HG03280 (cell line): ENCODE measurements at regions not wholly inside any gene's neighbourhood (a gene's known extent, or its start where the extent isn't known, plus 50 kb on each side); places are given as distances from the start of the nearest gene placed in this dataset.

Experiments
- ATAC-seq: cut with Tn5 transposase; IDR thresholded peaks from one replicate; pipeline ENCODE4 v1.9.1; 2021; ENCODE audit warnings: mild to moderate bottlenecking, moderate library complexity; ENCODE audit not compliant: unreplicated experiment

DNA sequence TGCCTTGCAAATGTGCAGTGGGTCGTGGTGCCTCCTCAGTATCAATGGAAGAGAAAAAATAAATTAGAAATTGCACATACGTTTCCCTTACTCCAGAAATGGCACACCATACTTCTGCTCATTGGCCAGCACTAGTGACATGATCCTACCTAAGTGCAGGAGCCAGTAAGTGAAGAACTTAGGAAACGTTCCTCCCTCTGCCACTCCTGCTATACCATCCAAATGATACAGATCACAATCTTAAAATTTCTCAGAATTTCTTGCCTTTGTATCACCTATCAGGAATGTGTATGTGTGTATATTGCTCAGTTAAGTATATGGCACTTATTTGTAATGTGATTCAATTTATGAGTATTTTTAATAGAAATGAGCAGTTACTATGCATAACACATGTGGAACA lies 237.0 kb upstream of the UBE2E3 start:
- no peak for ATAC-seq

DNA sequence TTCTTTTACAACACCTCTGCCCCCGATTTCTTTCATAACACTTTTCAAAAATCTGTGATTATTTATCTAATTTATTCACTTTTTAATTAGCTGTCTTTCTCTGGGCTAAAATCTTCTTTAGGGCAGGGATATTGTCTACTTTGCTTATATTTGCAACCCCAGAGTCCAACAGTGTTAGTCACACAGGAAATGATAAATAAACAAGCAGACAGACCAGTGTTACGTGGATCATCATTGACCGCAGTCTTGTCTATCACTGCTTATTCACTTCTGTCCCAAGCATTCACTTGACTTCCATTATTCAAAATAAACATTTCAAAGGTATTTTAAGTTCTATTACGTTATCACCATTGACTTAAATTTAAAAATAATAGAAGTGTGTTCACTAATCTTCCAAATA lies 237.6 kb upstream of the UBE2E3 start:
- ATAC-seq, result no peak

DNA sequence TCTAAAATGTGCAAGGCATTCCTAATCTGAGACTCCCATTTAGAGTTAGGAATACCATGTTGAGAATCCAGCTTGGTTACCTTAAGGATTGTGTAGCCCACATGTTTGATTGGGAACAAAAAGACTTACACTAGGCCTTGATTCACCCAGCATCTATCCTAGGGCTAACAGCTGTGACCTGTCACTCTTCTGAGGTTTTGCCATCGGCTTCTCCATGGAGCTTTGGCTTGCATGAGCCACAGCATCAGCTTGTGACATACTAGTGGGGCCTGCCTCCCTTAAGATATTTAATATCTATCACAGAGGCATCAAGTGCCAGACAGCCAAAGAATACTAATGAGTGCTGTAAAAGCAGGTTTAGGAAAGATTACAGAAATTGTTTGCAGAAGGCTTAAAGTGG lies 241.3 kb upstream of the UBE2E3 start:
- ATAC-seq, result no peak

GRCh38 chr2:180735799-180736198 lies 244.6 kb upstream of the UBE2E3 start:
- no peak for ATAC-seq

GRCh38 chr2:180734382-180734781 lies 246.0 kb upstream of the UBE2E3 start:
- ATAC-seq, result no peak

DNA sequence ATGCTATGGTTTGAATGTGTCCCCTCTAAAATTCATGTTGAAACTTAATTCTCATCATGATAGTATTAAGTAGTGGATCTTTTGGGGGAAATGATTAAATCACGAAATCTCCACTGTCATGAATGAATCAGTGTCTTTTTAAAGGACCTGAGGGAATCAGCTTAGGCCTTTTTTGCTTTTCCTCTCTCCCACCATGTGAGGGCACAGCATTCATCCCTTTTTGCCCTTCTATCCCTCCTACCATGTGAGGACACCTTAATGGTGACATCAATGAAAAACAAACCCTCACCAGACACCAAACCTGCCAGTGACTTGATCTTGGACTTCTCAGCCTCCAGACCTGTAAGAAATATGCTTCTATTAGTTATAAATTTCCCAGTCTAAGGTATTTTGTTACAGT lies 247.1 kb upstream of the UBE2E3 start:
- ATAC-seq, result no peak

DNA sequence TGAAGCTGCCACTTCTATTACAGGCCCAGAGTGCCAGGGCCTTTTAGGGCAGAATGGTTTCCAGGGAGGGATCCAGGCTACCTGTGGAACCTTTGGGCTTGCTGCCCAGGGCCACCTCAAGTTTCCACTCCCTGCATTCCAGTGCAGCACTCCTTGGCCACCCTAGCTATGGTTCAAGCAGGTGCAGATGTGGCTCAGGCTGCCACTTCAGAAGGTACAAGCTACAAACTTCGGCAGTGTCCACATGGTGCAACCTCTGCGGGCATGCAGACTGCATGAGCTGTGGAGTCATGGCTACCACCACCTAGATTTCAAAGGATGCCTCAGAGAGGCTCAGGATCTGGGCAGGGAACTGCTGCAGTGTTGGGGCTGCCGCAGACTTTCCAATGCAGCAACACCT lies 248.1 kb upstream of the UBE2E3 start:
- no peak for ATAC-seq

GRCh38 chr2:180730976-180731375 lies 249.4 kb upstream of the UBE2E3 start:
- ATAC-seq, result no peak

DNA sequence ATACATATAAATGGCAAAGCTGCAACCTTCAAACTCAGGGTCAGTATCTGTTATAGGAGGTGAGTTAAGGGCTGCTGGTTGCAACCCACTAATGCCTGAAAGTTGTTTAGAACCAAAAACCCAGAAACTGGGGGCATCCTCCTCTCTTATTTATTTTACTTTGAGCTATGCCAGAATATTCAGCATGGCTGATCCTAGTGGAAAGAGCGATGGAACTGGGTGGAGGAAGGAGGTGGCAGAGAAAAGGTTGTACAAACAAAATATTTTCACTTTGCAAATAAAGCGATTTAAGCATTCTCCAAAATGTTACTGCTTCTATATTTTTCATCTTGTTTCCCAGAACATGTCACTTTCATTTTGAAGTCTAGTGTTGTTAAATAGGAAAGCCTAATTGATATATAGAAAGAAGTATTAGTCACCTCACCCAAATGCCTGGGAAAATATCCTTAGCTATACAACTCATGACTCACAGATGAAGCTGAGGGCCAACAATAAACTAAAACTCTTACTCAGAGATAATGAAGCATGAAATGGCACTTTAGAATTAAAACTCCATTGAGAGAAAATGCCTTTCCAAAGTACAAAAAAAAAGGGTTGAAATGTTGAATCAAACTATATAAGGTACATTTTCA lies 251.4 kb upstream of the UBE2E3 start:
- no peak for ATAC-seq

- no peak for ATAC-seq
Measured at GRCh38 chr2:180723712-180724111, 256.7 kb upstream of the UBE2E3 start.

DNA sequence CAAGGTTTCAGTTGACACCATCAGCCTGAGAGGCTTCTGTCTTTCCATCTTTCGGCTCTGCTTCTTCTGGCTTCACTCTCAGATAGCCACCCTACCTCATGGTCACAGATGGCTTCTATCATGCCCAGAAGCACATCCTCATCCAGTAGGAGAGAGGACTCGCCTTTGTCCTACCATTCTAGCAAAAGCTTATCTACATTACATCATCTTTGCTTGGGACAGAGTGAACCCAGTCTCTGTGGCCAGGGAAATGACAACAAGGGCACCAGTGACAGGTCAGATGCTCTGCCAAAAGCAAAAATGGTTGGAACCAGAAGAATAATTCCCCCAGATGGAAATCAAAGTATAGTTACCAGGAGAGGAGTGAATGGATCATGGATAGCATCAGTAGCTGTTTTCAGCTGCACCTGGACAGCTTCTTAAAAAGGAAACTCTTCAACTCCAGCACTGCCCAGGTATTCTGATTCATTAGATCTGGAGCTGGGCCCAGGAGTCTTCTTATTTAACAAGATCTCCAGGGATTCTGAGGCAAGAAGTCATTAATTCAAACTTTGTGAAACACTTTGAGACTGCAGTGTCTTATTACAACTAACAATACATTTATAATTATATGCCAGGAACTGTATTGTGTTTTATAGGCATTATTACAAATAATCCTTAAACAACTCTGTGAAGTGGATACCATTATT lies 257.7 kb upstream of the UBE2E3 start:
- no peak for ATAC-seq

DNA sequence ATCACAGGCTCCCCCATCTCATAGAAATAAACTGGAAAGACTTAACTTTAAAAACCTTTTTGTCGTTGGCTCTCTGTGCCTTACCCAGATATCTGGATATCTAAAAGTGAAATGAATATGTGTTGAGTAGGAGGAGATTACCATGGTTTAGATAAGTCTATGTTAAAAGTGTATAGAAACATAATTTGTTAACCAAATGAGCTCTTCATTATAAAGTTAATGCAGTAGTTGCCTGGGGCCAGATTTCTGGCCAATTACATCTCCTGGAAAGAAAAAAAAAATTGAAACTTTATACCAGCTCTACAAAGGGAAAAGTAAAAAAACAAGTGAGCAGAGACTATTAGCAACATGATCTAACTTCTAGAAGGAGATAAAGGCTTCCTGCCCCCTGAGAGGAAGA lies 259.6 kb upstream of the UBE2E3 start:
- ATAC-seq, result no peak

DNA sequence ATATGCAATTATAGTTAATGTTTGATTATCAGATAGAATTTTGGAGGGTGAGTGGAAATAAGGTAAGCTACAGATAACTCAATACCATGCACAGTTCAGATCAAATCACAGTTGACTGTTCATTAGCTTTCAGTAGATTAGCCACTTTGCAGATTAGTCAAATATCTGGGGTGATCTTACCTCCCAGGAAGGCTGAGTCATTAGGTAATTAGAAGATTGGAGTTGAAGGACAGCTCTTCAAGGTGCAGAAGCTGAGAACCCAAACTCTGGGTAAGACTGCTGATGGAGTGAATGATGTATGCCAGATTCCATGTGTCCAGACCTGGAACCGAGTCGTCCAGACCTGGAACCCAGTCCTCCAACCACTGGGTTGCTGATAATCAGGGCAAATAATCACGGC lies 262.8 kb upstream of the UBE2E3 start:
- ATAC-seq, result no peak

DNA sequence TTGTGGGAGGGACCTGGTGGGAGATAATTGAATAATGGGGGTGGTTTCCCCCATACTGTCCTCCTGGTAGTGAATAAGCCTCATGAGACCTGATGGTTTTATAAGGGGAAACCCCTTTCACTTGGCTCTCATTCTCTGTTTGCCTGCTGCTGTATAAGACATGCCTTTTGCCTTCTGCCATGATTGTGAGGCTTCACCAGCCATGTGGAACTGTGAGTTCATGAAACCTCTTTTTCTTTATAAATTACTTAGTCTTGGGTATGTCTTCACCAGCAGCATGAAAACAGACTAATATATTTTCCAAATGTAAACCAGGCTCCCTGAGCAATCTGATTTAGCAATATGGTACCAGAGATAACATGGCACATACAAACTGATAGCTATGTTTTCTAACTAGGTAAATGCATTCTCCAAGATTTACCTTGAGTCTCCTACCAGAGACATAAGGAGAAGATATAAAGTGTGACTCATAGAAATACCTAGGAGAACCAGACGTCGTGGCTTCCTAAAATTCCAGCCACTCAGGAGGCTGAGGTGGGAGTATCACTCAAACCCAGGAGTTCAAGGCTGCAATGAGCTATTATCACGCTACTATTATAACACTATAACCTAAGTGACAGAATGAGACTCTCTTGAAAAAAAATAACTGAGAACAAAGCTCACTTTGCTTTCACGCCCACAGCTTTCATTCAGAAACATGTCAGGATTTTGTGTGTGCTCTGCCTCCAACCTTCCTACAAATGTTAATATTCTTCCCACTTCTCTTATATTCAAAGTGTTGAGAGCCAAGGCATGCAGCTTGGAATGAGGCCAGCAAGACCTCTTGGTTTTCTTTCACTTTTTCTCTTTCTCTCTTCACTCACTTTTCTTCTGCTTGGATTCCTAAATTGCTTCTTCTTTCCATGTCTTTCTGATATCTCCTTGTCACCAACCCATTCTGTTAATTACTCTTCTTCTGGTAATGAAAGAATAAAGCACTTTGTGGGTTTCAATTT lies 263.9 kb upstream of the UBE2E3 start:
- ATAC-seq, result no peak

GRCh38 chr2:180715044-180715443 lies 265.4 kb upstream of the UBE2E3 start:
- no peak for ATAC-seq

GRCh38 chr2:180709392-180710145 lies 270.8 kb upstream of the UBE2E3 start:
- ATAC-seq, result no peak

- no peak for ATAC-seq
Measured at GRCh38 chr2:180707884-180708205, 272.6 kb upstream of the UBE2E3 start.

DNA sequence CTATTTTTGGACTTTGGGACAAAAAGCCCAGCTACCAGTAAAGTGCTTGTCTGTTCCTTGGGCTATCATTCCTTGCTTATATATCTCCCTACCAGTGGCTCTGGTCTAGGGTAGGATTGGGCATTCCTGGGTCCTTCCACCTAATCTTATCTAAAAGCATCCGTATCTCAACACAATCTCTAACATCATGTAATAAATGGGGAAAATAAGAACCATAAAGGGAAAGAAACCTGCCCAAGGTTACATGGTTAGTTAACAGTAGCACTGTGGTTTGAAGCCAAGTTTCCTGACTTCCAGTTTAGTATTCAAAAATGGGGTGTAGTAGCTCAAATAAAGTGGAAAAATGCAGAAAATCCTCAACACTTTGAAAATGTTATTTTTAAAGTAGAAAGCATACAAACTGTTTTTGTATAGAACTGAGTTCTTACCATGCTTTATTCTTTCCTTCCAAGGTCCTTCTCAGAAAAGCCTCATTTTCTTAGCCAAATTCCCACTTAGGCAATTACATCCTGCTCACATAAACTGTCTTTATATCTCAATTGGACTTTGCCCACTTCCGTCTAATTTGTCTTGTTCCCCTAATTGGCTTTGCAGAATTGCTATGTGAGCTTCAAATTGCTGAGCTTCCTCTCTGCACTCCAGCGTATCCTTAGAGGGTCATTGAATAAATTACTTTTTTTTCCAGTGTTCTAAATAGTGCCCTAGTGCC lies 273.1 kb upstream of the UBE2E3 start:
- no peak for ATAC-seq

DNA sequence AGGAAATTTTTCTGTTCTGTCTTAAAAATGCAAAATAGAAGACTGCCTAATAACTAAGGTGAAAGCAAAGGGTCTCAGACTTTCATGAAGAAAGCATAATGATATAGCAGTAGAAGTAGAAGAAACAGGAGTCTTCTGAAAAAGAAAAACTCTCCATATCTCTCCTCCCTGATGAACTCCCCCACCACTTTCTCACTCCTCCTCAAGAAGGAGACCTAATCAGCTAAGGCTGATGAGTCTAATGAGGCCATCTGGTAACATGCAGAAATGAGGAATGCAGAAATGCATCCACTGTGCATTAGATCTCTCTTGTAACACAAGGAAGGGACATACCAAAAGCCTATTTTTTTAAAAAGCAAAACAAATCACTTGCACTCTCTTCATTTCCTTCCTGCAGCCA lies 273.7 kb upstream of the UBE2E3 start:
- no peak for ATAC-seq

DNA sequence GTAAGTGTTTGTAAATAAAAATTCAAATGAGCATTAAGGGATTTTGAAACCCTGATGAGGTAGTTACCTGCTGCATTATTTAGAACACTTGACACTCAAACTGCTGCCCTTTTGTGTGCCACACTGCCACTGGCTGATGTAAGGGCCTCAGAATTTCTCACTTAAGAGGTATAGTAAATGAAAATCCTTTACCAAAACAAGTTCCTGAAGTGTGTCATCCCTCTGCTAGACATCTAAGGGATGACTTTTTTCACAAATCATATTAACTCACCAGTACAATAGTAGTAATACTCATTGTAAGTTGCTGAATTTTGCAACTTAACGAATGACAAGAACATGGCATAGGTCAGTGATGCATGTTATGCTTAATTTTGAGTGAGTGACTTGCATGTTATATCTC lies 274.9 kb upstream of the UBE2E3 start:
- ATAC-seq, result no peak

GRCh38 chr2:180705122-180705521 lies 275.3 kb upstream of the UBE2E3 start:
- no peak for ATAC-seq
